Posterior cingulate gyrus (tissue), 11 donors: ENCODE measurements at regions not wholly inside any gene's neighbourhood (a gene's known extent, or its start where the extent isn't known, plus 50 kb on each side); places are given as distances from the start of the nearest gene placed in this dataset.

Source experiments
- DNase-seq, 10 donors: peaks; one replicate each; pipeline versions ENCODE4 v3.0.0 to v3.0.0-alpha.2; 2020 to 2021; ENCODE audit warnings: mixed read lengths in 3 of 10
- intact Hi-C: fragments of 100-400 bp; cut with DNase I; formaldehyde crosslinking; loops from one replicate; pipeline ENCODE4 v1.15.1; 2023

GRCh38 chr13:106888148-106888547, 320.2 kb upstream of the ARGLU1 start:
- DNase-seq, result no peak
- intact Hi-C loops, result no loop called here

DNA sequence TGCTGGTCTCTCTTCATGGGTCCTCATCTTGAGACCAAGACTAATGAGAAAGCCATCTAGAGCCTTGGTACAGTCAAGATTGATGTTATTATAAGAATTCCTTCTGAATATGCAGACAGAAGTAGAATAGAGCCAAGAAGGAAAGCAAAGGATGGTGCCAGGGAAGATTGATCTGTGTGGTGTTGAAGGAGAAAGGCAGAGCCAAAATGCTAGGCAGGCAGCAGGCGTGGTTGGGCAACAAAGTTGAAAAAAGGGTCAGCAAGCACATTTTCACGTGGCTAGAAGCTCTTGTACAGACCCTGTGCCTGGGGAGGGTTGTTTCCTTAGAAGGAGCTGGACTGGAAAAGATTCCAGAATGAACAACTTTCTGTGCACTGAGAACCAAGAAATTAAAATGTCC, 319.7 kb upstream of the ARGLU1 start:
- intact Hi-C loops, result no loop called here
- DNase-seq, result no peak

DNA sequence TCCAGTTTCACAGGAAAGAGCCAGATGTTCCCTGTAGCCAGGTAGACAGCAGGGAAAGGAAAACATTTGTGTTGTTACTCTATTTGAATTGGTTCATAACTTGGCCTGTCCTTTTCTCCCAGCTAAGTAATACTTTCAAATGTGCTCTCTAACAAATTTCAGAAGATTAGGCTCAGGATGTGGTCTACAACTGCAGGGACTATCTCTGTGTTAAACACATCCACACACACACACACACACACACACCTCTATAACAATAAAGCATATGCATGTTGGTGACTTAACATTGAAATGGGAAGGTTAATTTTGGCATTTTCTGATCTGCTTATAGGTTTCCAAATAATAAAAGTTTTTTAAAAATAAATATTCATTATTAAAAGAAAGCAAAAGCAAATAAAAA, 316.0 kb upstream of the ARGLU1 start:
- DNase-seq, result no peak
- intact Hi-C loops, result no loop called here

GRCh38 chr13:106882246-106882645, 314.3 kb upstream of the ARGLU1 start:
- intact Hi-C loops, result no loop called here

DNA sequence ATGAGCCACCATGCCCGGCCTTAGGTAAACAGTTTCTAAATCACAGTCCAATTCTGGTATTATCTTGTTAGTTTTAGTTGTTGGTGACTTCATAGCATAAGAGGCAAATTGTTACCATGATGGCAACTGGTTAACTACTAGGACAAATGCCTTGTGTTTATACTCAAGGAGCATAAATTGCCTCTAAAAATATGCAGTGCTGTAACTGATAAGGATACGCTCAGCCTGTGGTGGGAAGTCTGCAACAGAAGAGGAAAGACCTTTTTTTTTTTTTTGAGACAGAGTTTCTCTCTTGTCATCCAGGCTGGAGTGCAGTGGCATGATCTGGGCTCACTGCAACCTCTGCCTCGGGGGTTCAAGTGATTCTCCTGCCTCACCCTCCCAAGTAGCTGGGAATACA, 311.9 kb upstream of the ARGLU1 start:
- no peak for DNase-seq
- intact Hi-C loops, result no loop called here

More at GRCh38 chr13:106882246-106882645, 314.3 kb upstream of the ARGLU1 start:
- no peak for DNase-seq

- intact Hi-C loops, result no loop called here
- no peak for DNase-seq
Observed at GRCh38 chr13:106874323-106874722, 306.4 kb upstream of the ARGLU1 start.

GRCh38 chr13:106873810-106874209, 305.9 kb upstream of the ARGLU1 start:
- intact Hi-C loops, result no loop called here
- DNase-seq, result no peak

DNA sequence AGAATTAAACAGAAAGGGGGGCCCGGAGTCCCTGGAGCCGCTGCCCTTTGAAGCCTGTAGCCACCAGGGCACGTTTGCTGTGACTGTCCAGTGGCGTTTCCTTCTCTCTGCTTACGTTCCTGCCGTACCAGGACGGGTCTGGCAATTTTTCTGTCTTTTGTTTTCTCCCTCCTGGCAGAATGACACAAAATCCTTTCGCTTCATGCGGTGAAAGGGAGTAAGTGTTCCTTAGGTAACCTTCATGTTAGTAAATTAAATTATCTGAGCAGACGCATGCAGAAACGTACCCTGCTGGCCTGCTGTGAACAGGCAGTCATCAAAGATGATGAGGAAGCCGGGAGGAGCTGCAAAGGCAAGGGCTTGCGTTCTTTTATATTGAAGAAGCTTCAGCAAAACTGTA, 299.3 kb upstream of the ARGLU1 start:
- peak in 1 of 10 donors; percentile 9 for DNase-seq
- intact Hi-C loops, result no loop called here

DNA sequence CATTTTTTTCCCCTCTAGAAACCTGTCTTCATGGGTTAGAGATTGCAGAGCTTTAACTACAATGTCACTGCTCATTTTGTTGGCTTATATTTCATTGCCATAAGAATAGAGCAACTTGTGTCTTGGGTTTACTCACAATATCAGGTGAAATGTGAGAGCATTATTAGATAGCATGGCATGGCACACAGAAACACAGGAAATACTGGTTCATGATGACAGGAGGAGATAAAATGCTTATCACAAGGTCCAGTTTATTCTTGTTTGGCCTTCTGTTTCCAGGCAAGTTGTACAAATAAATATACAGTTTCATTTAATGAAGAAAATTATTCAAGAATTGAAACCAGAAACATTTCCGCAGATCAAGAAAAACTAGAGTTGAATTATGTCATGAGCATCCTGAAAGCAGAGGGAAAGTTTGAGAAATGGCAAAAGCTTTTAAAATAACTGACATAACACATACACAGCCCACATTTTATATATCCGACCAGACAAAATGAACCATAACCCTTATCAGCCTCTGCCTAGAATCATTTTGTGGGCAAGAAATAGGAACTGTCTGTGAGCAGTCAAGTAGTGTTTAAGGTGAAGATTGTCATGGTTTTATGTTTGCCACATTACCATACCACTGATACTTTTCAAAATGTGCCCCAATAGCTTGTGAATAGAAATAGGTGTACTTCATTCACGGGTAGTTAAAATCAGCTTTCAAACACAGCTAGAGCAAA, 297.9 kb upstream of the ARGLU1 start:
- intact Hi-C loops, result no loop called here
- no peak for DNase-seq

DNA sequence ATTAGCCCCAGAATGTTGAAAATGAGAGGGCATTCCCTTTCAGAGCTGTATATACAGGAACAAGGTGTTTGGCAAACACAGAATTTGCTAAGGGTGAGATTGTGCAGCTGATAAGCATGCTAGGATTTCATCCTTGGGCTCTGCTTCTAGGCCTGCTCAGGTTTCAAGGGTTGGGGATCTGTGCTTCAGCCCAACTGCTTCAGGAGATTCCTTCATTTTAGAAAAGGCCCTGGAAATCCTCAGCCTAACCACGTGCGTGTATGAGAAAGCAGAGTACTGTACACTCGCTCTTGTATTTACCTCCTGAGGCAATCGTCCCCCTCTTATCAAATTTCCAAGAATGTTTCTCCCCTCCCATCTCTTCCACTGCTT, 291.6 kb upstream of the ARGLU1 start:
- DNase-seq, result no peak
- intact Hi-C loops, result no loop called here

DNA sequence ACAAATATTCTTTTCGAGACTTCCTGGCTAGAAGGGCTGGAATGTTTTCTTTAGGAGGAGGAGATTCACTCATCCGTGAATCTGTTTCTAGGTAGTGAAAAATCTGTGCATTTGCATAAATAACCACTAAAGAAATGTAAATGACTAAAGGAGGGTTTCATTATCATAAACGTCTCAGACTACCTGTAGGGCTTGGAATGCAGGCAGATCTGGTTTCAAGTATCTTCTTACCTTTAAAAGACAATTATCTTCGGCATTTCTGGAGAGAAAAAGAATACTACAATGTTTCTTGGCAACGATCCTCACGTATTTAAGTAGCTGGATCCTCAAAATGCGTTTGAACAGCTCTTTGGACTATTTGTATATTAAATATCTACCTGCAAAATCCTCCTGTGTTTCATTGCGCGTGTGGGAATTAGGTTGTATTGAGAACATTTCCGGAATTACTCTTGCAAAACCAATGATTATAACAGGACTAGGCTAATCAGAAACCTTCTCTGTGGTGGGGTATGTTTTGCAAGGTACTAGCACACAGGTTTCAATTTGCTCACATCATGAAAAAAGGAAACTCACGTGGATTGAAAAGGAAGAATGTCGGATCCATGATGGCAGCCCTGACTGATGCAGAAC, 291.1 kb upstream of the ARGLU1 start:
- intact Hi-C loops, result no loop called here
- DNase-seq, result no peak

DNA sequence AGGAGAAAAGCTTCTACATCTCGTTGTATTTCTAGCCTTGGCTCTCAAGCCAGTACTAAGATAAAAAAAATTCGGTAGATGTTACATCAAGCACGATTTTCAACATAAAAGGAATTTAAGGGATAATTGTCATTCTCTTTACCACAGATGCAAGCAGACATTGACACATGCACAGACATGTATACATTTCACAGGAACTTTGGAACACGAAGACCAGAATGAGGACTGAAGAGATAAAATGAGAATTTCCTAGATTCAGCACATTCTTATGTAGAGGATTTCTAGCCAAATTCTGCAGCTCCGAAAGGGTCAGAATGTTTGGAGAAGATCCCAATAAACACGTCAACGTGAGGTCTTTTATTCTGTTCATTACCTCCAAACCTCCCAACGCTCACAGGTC, 284.5 kb upstream of the ARGLU1 start:
- no peak for DNase-seq
- intact Hi-C loops, result no loop called here

DNA sequence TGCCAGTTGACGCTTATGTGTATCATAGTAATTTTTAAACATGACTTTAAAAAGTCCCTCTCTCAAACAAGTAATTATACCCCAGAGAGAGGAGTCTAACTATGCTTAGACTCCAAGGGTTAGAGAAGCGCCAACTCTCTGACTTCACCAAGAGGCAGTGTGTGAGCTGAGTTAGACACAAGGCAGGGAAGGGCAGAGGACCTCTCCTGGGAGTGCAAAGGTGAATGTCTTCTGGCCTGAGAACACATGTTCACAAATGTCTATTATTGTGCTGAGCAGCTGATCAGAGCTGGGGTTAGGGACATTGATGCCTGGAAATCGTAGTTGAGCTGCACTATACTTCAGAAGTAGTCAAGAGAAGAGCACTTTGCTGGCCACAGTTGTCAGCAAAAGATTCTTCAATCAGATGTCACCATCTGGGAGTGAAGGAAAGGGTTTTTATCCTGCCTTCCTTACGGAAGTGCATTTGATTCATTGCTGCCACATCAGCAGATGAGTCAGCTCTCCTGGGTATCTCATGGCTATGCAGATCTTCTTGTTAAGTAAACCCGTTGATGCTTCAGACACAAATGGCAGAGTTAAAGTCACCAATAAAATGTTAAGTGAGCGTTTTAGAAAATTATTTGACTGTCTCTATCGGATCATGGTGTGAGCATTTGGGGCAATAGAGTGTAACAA, 283.2 kb upstream of the ARGLU1 start:
- intact Hi-C loops, result no loop called here
- no peak for DNase-seq

DNA sequence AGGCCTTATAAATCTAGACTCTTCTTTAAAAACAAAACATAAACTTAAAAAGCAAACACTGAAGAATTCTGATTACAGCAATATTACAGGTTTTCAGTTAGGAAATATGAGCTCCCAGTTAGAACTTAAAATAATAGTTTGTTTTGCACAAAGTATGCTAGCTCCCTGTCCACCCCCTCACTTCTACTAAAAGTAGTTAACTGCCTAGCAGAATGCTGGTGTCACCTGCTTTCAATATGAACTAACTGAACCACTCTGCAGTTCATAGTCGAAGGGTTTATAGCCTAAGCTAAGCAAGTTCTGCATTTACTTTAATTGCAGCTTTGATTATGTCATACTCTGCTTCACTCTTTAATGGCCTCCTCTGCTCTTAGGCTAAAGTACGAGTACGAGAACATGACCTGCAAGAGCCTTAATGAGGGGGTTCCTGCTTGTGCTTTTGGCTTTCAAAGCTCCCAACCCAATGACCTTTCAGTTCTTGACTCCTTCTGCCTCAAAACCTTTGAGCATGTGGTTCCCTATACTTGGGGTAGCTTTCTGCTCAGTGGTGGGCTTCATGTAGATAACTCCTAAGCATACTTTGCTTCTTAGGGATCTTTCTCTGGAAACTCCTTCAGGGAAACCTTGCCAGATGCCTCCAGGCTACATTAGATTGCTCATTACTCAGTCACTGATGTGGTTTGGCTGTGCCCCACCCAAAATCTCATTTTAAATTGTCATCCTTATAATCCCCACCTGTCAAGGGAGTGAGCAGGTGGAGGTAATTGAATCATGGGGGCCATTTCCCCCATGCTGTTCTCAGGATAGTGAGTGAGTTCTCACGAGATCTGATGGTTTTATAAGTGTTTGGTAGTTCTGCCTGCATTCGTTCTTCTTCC, 278.9 kb upstream of the ARGLU1 start:
- intact Hi-C loops, result no loop called here
- DNase-seq, result no peak

- intact Hi-C loops, result no loop called here
- DNase-seq, result no peak
Observed at GRCh38 chr13:106836186-106836802, 268.4 kb upstream of the ARGLU1 start.

DNA sequence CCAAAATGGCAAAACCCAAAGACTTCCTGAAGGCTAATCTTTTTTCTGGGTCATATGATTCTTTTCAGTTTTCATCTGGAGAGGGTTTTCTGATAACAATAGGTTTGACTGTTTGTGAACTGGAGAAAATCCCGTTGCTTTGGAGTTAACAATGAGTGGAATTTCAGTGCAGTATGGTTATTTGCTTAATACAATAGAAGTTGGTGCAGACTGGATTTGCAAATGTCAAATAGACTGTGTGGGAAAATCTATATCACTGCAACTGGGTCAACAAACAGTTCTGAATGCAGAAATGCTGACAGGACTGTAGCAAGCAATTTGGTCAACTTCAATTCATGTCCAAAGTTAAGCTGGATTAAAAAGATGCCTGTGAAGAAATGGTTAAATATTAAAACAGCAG, 267.5 kb upstream of the ARGLU1 start:
- intact Hi-C loops, result no loop called here
- no peak for DNase-seq

DNA sequence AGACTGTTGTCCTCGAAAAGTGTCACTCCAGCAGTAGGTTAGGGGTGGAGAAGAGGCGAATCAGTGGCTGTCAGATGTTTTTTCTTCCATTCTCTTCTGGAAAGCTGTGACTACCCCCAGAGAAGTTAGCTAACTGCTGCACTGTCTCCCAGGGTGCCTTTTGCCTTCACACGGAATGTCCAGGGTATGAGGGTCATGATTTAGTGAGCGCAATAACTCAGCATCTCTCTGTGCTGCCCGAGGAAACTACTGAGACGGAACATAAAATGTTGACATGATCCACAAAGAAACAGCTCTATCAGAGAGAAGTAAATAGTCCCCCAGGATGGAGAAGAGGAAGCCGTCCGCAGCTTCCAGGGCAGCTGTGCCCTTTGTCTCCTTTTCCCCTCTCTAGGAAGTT, 254.0 kb upstream of the ARGLU1 start:
- no peak for DNase-seq
- intact Hi-C loops, result no loop called here

GRCh38 chr13:106819413-106820180, 251.7 kb upstream of the ARGLU1 start:
- intact Hi-C loops, result no loop called here
- no peak for DNase-seq

GRCh38 chr13:106818971-106819370, 251.0 kb upstream of the ARGLU1 start:
- intact Hi-C loops, result no loop called here
- no peak for DNase-seq

GRCh38 chr13:106815545-106815944, 247.6 kb upstream of the ARGLU1 start:
- intact Hi-C loops, result no loop called here
- DNase-seq, result no peak
